22Rv1 (cell line): ENCODE measurements at regions not wholly inside any gene's neighbourhood (a gene's known extent, or its start where the extent isn't known, plus 50 kb on each side); places are given as distances from the start of the nearest gene placed in this dataset.

ENCODE experiments used
- H3K27ac ChIP-seq: fragments of 450-650 bp; 2 replicates; pipeline ENCODE4 v1.5.1; 2017
- ZFX ChIP-seq: fragments of 450-650 bp; IDR thresholded peaks from 2 replicates; pipeline ENCODE4 v1.6.1; 2017; ENCODE audit warnings: antibody characterized with exemption, borderline replicate concordance
- TF ChIP-seq, protein P1 (sequence below): fragments of 450-650 bp; IDR thresholded peaks from 2 replicates; pipeline ENCODE4 v1.5.1; 2017; ENCODE audit warnings: mild to moderate bottlenecking

DNA sequence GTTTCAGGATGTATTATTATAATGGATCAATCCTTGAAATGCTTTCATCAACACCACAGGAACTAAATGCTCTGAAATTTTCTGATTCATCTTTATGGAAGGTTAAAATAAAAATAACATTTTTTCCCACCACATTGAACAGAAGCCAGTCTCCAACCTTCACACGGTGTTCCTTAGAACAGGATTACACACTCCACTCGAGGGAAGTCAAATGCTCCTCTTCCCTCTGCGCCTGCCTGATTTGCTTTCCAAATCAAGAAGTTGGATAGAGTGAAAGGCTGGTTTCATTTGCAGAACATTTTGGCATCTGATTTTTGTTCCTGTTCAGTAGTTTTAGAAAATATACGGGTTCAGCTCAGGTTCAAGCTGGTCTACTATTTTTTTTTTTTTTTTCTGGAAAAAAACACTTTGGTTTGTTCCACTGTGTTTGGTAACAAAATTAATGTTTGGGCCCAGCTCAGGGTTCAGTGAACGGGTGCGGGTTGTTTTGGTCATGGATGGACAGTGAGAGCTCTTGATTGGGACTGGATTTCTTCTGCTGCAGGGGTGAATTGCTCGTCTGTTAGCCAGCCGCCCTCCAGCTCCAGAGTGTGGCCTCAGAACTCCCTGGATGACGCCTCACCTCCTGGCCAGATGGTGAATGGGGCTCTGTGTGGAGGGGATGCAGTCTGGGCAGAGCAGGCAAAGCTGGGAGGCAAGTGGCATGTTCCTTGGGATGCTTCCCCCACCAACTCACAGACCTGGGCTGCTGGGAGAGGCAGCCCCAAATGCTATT, 82.4 kb upstream of the STC2 start:
- TF ChIP-seq, protein P1, sequence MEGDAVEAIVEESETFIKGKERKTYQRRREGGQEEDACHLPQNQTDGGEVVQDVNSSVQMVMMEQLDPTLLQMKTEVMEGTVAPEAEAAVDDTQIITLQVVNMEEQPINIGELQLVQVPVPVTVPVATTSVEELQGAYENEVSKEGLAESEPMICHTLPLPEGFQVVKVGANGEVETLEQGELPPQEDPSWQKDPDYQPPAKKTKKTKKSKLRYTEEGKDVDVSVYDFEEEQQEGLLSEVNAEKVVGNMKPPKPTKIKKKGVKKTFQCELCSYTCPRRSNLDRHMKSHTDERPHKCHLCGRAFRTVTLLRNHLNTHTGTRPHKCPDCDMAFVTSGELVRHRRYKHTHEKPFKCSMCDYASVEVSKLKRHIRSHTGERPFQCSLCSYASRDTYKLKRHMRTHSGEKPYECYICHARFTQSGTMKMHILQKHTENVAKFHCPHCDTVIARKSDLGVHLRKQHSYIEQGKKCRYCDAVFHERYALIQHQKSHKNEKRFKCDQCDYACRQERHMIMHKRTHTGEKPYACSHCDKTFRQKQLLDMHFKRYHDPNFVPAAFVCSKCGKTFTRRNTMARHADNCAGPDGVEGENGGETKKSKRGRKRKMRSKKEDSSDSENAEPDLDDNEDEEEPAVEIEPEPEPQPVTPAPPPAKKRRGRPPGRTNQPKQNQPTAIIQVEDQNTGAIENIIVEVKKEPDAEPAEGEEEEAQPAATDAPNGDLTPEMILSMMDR, result no peak
- TF ChIP-seq ZFX, result no peak
- H3K27ac ChIP-seq, result no peak overlapping the region

DNA sequence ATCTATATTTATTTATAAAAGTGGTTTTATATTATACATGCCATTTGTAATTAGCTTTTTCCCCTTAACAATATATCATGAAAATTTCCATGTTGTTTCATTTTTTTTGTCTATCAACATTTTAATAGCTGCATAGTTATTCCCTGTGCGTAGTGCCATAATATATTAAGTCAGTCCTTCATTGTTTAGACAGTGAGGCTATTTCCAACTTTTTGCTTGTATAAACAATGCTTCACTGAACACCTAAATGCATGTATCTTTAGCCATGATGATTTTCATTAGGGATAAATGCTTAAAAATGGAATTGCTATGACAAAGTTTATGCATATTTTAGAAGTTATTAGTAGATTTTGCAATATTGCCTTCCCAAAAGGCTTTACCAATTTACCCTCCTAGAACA, 80.7 kb upstream of the STC2 start:
- TF ChIP-seq, protein P1, result no peak
- TF ChIP-seq ZFX, result no peak
- H3K27ac ChIP-seq, result 0 out of 2 replicates have a peak overlapping the region, but pooled peaks have one; percentile 27

DNA sequence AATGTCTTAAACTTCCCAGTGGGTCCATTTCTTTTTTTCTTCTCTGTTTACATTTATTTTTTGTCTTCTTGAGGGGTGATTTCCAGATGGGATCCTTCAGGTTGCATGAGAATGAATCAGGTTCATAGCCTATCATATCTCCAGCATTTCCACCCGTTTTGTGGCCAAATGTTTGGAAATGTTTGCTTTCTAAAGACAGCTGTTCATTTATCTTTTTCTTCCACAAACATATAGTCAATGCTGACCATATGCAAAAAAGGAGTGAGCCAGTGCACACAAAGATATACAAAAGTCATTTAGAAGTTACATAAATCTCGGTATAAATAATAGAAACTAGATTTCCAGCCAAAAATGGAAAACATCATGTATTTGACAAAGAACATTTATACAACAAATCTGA, 71.6 kb upstream of the STC2 start:
- no peak overlapping the region for H3K27ac ChIP-seq
- TF ChIP-seq, protein P1, result no peak
- no peak for TF ChIP-seq ZFX

DNA sequence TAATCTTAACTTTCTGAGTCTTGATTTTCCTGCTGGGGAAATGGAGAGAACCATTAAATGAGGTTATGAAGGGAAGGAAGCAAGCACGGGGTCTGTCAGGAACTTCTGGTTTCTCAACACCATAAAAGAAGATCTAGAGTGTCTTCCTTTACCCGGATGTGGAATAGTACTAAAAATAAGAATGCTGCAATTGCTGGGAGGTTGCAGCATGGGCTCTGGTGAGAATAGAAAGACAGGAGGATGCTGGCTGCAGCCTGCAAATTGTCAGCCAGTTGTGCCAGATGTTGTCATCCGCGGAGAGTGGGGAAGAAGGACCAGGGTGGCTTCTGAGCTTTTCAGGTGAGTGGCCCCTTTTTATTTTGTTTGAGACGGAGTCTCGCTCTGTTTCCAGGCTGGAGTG, 69.3 kb upstream of the STC2 start:
- TF ChIP-seq, protein P1, result no peak
- no peak for TF ChIP-seq ZFX
- no peak overlapping the region for H3K27ac ChIP-seq

DNA sequence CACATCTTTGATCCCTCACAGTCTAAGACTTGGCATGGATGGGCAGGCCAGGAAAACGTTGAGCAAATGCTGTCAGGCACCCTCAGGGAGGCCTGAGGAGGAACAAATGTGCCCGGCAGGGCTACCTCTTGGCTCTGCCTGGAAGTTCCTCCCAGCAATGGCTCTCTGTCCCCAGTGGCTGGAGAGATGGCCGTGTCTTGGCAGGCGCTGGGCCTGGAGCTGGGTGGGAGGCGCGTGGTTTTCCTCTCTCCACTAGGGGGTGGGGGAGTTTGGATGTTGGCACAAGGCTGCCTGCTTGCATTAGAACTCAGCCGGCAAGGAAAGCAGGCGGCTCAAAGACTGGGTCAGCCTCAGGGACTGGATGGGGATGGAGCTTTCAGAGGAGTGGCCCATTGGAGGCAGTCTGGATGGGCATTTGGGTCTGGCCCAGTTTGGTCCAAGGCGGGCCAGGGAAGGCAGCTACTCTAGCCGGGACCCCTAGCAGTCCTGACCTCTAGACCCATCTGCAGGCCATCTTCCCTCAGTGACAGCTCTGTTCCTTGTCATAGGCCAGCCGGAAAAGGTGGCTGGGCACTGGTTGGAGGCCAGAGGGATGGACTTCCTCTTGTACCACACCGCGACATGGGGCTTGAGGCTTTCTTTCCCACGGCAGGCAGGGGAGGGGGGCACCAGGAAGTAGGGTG, 68.2 kb upstream of the STC2 start:
- TF ChIP-seq, protein P1, result peak; percentile 22; the same call in 1 of the 2 replicates
- TF ChIP-seq ZFX, result no peak
- H3K27ac ChIP-seq, result no peak overlapping the region

DNA sequence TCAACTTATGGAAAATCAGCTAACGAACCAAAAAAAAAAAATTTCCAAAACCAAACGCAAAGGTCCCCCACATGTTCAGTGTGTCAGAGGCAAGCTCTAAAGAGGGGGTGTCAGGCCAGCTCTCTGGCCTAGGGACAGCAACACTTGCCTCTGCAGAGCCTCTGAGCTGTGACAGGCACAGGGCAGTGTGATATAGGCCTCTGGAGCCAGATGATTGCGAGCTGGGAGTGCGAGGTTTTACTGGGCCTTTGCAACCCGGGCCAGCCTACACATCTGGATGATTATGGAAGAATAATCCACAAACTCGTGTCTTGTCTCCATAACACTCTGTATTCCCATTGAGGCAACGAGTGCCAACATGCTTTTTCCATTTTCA, 67.7 kb upstream of the STC2 start:
- H3K27ac ChIP-seq, result no peak overlapping the region
- TF ChIP-seq, protein P1, result no peak
- TF ChIP-seq ZFX, result no peak
